ENCODE measurements at regions not wholly inside any gene's neighbourhood (a gene's known extent, or its start where the extent isn't known, plus 50 kb on each side); places are given as distances from the start of the nearest gene placed in this dataset.

- Mint-ChIP-seq H3K9me3 (peaks cover 0 to 4% (median 0%) of the 10 kb centered on the region in 5 donors), H3K27me3 (peaks cover 0 to 2% of the 10 kb centered on the region in 2 donors), H3K4me1 (no peaks in the 10 kb centered on the region), H3K4me3 (no peak overlapping the region), H3K36me3 (no peaks in the 10 kb centered on the region), H3K27ac (no peak overlapping the region)
- no peak overlapping the region for H3K4me3 ChIP-seq (ENCODE audit: low read length)
- H3K27ac ChIP-seq (ENCODE audit: low read depth, low read length): no peak overlapping the region
- DNase-seq: no peak
- POLR2A ChIA-PET: no interaction called here
- H3K27me3 ChIP-seq (ENCODE audit: insufficient read depth, low read length, poor library complexity, severe bottlenecking): no peaks in the 10 kb centered on the region
- H3K9me3 ChIP-seq (ENCODE audit: low read length): no peaks in the 10 kb centered on the region
- no peaks in the 10 kb centered on the region for H3K36me3 ChIP-seq (ENCODE audit: insufficient read depth, low read length)
- no peaks in the 10 kb centered on the region for H3K4me1 ChIP-seq (ENCODE audit: insufficient read depth, low read length)
- CTCF ChIA-PET: no interaction called here
These were observed 555.8 kb upstream of the TLE4 start for GRCh38 chr9:79015951-79016350.

GRCh38 chr9:79020276-79020675 lies 551.5 kb upstream of the TLE4 start:
- Histone ChIP-seq H3K27me3 (ENCODE audit: insufficient read depth, low read length, poor library complexity, severe bottlenecking) (no peaks in the 10 kb centered on the region), H3K9me3 (ENCODE audit: low read length) (no peaks in the 10 kb centered on the region), H3K4me3 (ENCODE audit: low read length) (no peak overlapping the region), H3K36me3 (ENCODE audit: insufficient read depth, low read length) (no peaks in the 10 kb centered on the region), H3K27ac (ENCODE audit: low read depth, low read length) (no peak overlapping the region), H3K4me1 (ENCODE audit: insufficient read depth, low read length) (no peaks in the 10 kb centered on the region)
- Mint-ChIP-seq H3K4me3 (no peak overlapping the region), H3K36me3 (no peaks in the 10 kb centered on the region), H3K4me1 (no peaks in the 10 kb centered on the region), H3K27me3 (peaks cover 0 to 2% of the 10 kb centered on the region in 2 donors), H3K27ac (no peak overlapping the region), H3K9me3 (peaks cover 0 to 4% (median 0%) of the 10 kb centered on the region in 5 donors)
- no peak for DNase-seq
- ChIA-PET CTCF (interaction anchor here (0.7 kb wide), 1 partner anchor 13 kb away, joined by 3 read pairs; no protein-coding TSS in a partner anchor), POLR2A (no interaction called here)

GRCh38 chr9:79021084-79021483 lies 550.7 kb upstream of the TLE4 start:
- Mint-ChIP-seq H3K4me3 (no peak overlapping the region), H3K27ac (no peak overlapping the region), H3K27me3 (peaks cover 0 to 2% of the 10 kb centered on the region in 2 donors), H3K4me1 (no peaks in the 10 kb centered on the region), H3K9me3 (peaks cover 0 to 4% (median 0%) of the 10 kb centered on the region in 5 donors), H3K36me3 (no peaks in the 10 kb centered on the region)
- ChIA-PET CTCF (no interaction called here), POLR2A (no interaction called here)
- Histone ChIP-seq H3K27me3 (ENCODE audit: insufficient read depth, low read length, poor library complexity, severe bottlenecking) (no peaks in the 10 kb centered on the region), H3K27ac (ENCODE audit: low read depth, low read length) (no peak overlapping the region), H3K4me3 (ENCODE audit: low read length) (no peak overlapping the region), H3K9me3 (ENCODE audit: low read length) (no peaks in the 10 kb centered on the region), H3K4me1 (ENCODE audit: insufficient read depth, low read length) (no peaks in the 10 kb centered on the region), H3K36me3 (ENCODE audit: insufficient read depth, low read length) (no peaks in the 10 kb centered on the region)
- DNase-seq: no peak

- DNase-seq: no peak
- H3K27ac ChIP-seq (ENCODE audit: low read depth, low read length): no peak overlapping the region
- ChIA-PET POLR2A (no interaction called here), CTCF (no interaction called here)
- Mint-ChIP-seq H3K9me3 (peaks cover 0 to 4% (median 0%) of the 10 kb centered on the region in 5 donors), H3K27me3 (peaks cover 0 to 2% of the 10 kb centered on the region in 2 donors), H3K4me3 (no peak overlapping the region), H3K4me1 (no peaks in the 10 kb centered on the region), H3K36me3 (no peaks in the 10 kb centered on the region), H3K27ac (no peak overlapping the region)
- no peaks in the 10 kb centered on the region for H3K36me3 ChIP-seq (ENCODE audit: insufficient read depth, low read length)
- H3K27me3 ChIP-seq (ENCODE audit: insufficient read depth, low read length, poor library complexity, severe bottlenecking): no peaks in the 10 kb centered on the region
- no peaks in the 10 kb centered on the region for H3K4me1 ChIP-seq (ENCODE audit: insufficient read depth, low read length)
- H3K9me3 ChIP-seq (ENCODE audit: low read length): no peaks in the 10 kb centered on the region
- no peak overlapping the region for H3K4me3 ChIP-seq (ENCODE audit: low read length)
These were observed 548.6 kb upstream of the TLE4 start for GRCh38 chr9:79023134-79023580.

- Histone ChIP-seq H3K27me3 (ENCODE audit: insufficient read depth, low read length, poor library complexity, severe bottlenecking) (no peaks in the 10 kb centered on the region), H3K4me3 (ENCODE audit: low read length) (no peak overlapping the region), H3K36me3 (ENCODE audit: insufficient read depth, low read length) (no peaks in the 10 kb centered on the region), H3K9me3 (ENCODE audit: low read length) (no peaks in the 10 kb centered on the region), H3K27ac (ENCODE audit: low read depth, low read length) (no peak overlapping the region), H3K4me1 (ENCODE audit: insufficient read depth, low read length) (no peaks in the 10 kb centered on the region)
- ChIA-PET CTCF (no interaction called here), POLR2A (no interaction called here)
- H3K9me3 Mint-ChIP-seq: no peaks in the 10 kb centered on the region
- no peak overlapping the region for H3K27ac Mint-ChIP-seq
- DNase-seq: no peak
- no peaks in the 10 kb centered on the region for H3K36me3 Mint-ChIP-seq
- no peak overlapping the region for H3K4me3 Mint-ChIP-seq
- H3K27me3 Mint-ChIP-seq: no peaks in the 10 kb centered on the region
- H3K4me1 Mint-ChIP-seq: no peaks in the 10 kb centered on the region
These were observed 545.4 kb upstream of the TLE4 start for GRCh38 chr9:79026316-79026715.

GRCh38 chr9:79028101-79028500 lies 543.7 kb upstream of the TLE4 start:
- no peaks in the 10 kb centered on the region for H3K27me3 Mint-ChIP-seq
- no peaks in the 10 kb centered on the region for H3K36me3 Mint-ChIP-seq
- Histone ChIP-seq H3K36me3 (ENCODE audit: insufficient read depth, low read length) (no peaks in the 10 kb centered on the region), H3K4me3 (ENCODE audit: low read length) (no peak overlapping the region), H3K27me3 (ENCODE audit: insufficient read depth, low read length, poor library complexity, severe bottlenecking) (no peaks in the 10 kb centered on the region), H3K27ac (ENCODE audit: low read depth, low read length) (no peak overlapping the region), H3K4me1 (ENCODE audit: insufficient read depth, low read length) (no peaks in the 10 kb centered on the region), H3K9me3 (ENCODE audit: low read length) (no peaks in the 10 kb centered on the region)
- no peak for DNase-seq
- no peak overlapping the region for H3K4me3 Mint-ChIP-seq
- H3K27ac Mint-ChIP-seq: no peak overlapping the region
- CTCF ChIA-PET: interaction anchor here (1.1 kb wide), 1 partner anchor 11 kb away, joined by 3 read pairs; no protein-coding TSS in a partner anchor
- H3K4me1 Mint-ChIP-seq: no peaks in the 10 kb centered on the region
- POLR2A ChIA-PET: no interaction called here
- no peaks in the 10 kb centered on the region for H3K9me3 Mint-ChIP-seq

GRCh38 chr9:79034583-79034982 lies 537.2 kb upstream of the TLE4 start:
- Histone ChIP-seq H3K4me3 (ENCODE audit: low read length) (no peak overlapping the region), H3K36me3 (ENCODE audit: insufficient read depth, low read length) (no peaks in the 10 kb centered on the region), H3K9me3 (ENCODE audit: low read length) (no peaks in the 10 kb centered on the region), H3K27ac (ENCODE audit: low read depth, low read length) (no peak overlapping the region), H3K4me1 (ENCODE audit: insufficient read depth, low read length) (no peaks in the 10 kb centered on the region), H3K27me3 (ENCODE audit: insufficient read depth, low read length, poor library complexity, severe bottlenecking) (no peaks in the 10 kb centered on the region)
- no peak for DNase-seq
- H3K27me3 Mint-ChIP-seq: no peaks in the 10 kb centered on the region
- H3K4me1 Mint-ChIP-seq: no peaks in the 10 kb centered on the region
- no peaks in the 10 kb centered on the region for H3K36me3 Mint-ChIP-seq
- H3K4me3 Mint-ChIP-seq: no peak overlapping the region
- H3K27ac Mint-ChIP-seq: no peak overlapping the region
- peaks cover 0 to 7% (median 0%) of the 10 kb centered on the region in 5 donors for H3K9me3 Mint-ChIP-seq
- CTCF ChIA-PET: no interaction called here
- POLR2A ChIA-PET: no interaction called here

- H3K9me3 Mint-ChIP-seq: peaks cover 0 to 12% (median 0%) of the 10 kb centered on the region in 5 donors
- Histone ChIP-seq H3K36me3 (ENCODE audit: insufficient read depth, low read length) (no peaks in the 10 kb centered on the region), H3K27ac (ENCODE audit: low read depth, low read length) (no peak overlapping the region), H3K27me3 (ENCODE audit: insufficient read depth, low read length, poor library complexity, severe bottlenecking) (no peaks in the 10 kb centered on the region), H3K4me3 (ENCODE audit: low read length) (no peak overlapping the region), H3K4me1 (ENCODE audit: insufficient read depth, low read length) (no peaks in the 10 kb centered on the region), H3K9me3 (ENCODE audit: low read length) (no peaks in the 10 kb centered on the region)
- H3K36me3 Mint-ChIP-seq: no peaks in the 10 kb centered on the region
- no peaks in the 10 kb centered on the region for H3K4me1 Mint-ChIP-seq
- H3K4me3 Mint-ChIP-seq: no peak overlapping the region
- ChIA-PET POLR2A (no interaction called here), CTCF (no interaction called here)
- no peak for DNase-seq
- no peaks in the 10 kb centered on the region for H3K27me3 Mint-ChIP-seq
- no peak overlapping the region for H3K27ac Mint-ChIP-seq
These were observed 534.4 kb upstream of the TLE4 start for GRCh38 chr9:79037338-79037737.

GRCh38 chr9:79040671-79041070 lies 531.1 kb upstream of the TLE4 start:
- H3K9me3 Mint-ChIP-seq: peaks cover 0 to 11% (median 0%) of the 10 kb centered on the region in 5 donors
- Histone ChIP-seq H3K9me3 (ENCODE audit: low read length) (no peaks in the 10 kb centered on the region), H3K4me1 (ENCODE audit: insufficient read depth, low read length) (no peaks in the 10 kb centered on the region), H3K4me3 (ENCODE audit: low read length) (no peak overlapping the region), H3K27ac (ENCODE audit: low read depth, low read length) (no peak overlapping the region), H3K36me3 (ENCODE audit: insufficient read depth, low read length) (no peaks in the 10 kb centered on the region), H3K27me3 (ENCODE audit: insufficient read depth, low read length, poor library complexity, severe bottlenecking) (no peaks in the 10 kb centered on the region)
- ChIA-PET CTCF (no interaction called here), POLR2A (no interaction called here)
- no peaks in the 10 kb centered on the region for H3K36me3 Mint-ChIP-seq
- H3K4me1 Mint-ChIP-seq: no peaks in the 10 kb centered on the region
- H3K4me3 Mint-ChIP-seq: no peak overlapping the region
- H3K27me3 Mint-ChIP-seq: no peaks in the 10 kb centered on the region
- no peak for DNase-seq
- H3K27ac Mint-ChIP-seq: no peak overlapping the region
